CD4-positive, alpha-beta memory T cell (primary cell): ENCODE measurements at regions not wholly inside any gene's neighbourhood (a gene's known extent, or its start where the extent isn't known, plus 50 kb on each side); places are given as distances from the start of the nearest gene placed in this dataset.
"Not testable (repeated sequence)": the region's sequence is repeated elsewhere in the genome, so short reads cannot be mapped to it uniquely, and the experiment has no call there.

Experiments
- CTCF ChIA-PET: fragments of 350-600 bp; sonication (Branson Sonifier 250); formaldehyde crosslinking; loops from one replicate; lab custom pipeline; 2021; ENCODE audit warnings: inconsistent platforms; ENCODE audit not compliant: partially characterized antibody; lab: Charles Lee
- POLR2A ChIA-PET: fragments of 350-600 bp; sonication (Branson Sonifier 250); formaldehyde crosslinking; loops from one replicate; lab custom pipeline; 2021; ENCODE audit not compliant: partially characterized antibody; lab: Charles Lee
- DNase-seq, 5 donors: peaks; one replicate each; pipeline versions ENCODE4 v3.0.0 to v3.0.0-alpha.2; 2020 to 2022; ENCODE audit warnings: mixed read lengths in 1 of 5
- H3K27ac ChIP-seq: one replicate; pipeline ENCODE4 v1.7.0; 2013; ENCODE audit warnings: low read depth, low read length
- H3K27me3 ChIP-seq: 2 replicates; pipeline ENCODE4 v1.7.0; 2013; ENCODE audit warnings: mild to moderate bottlenecking, low read length, moderate library complexity; ENCODE audit not compliant: insufficient read depth
- H3K36me3 ChIP-seq: 2 replicates; pipeline ENCODE4 v1.7.0; 2013; ENCODE audit warnings: mild to moderate bottlenecking, low read length, moderate library complexity; ENCODE audit not compliant: insufficient read depth
- H3K4me1 ChIP-seq: 2 replicates; pipeline ENCODE4 v1.7.0; 2013; ENCODE audit warnings: mild to moderate bottlenecking, low read length, moderate library complexity; ENCODE audit not compliant: insufficient read depth
- H3K4me3 ChIP-seq, 2 donors: one replicate each; pipeline ENCODE4 v1.7.0; 2013; ENCODE audit warnings: low read length in 2 of 2, mild to moderate bottlenecking in 1 of 2
- H3K9me3 ChIP-seq, 2 donors: one replicate each; pipeline ENCODE4 v1.7.0; 2013; ENCODE audit warnings: low read length in 2 of 2, control low read depth in 1 of 2; ENCODE audit not compliant: control insufficient read depth in 1 of 2
- H3K27ac Mint-ChIP-seq, 7 donors: one replicate each; pipeline ENCODE4 v1.8.0; 2020 to 2021; ENCODE audit warnings: mixed read lengths in 7 of 7, mild to moderate bottlenecking in 6 of 7, inconsistent platforms in 3 of 7, moderate library complexity in 3 of 7
- H3K27me3 Mint-ChIP-seq, 2 donors: one replicate each; pipeline ENCODE4 v1.8.0; 2020 to 2021; ENCODE audit warnings: mixed read lengths in 2 of 2
- H3K36me3 Mint-ChIP-seq, 2 donors: one replicate each; pipeline ENCODE4 v1.8.0; 2020 to 2021; ENCODE audit warnings: mixed read lengths in 2 of 2, inconsistent platforms in 1 of 2, mild to moderate bottlenecking in 1 of 2
- H3K4me1 Mint-ChIP-seq, 4 donors: one replicate each; pipeline ENCODE4 v1.8.0; 2020 to 2021; ENCODE audit warnings: mixed read lengths in 4 of 4, mild to moderate bottlenecking in 1 of 4
- H3K4me3 Mint-ChIP-seq, 8 donors: one replicate each; pipeline ENCODE4 v1.8.0; 2020 to 2021; ENCODE audit warnings: mixed read lengths in 8 of 8, mild to moderate bottlenecking in 7 of 8, moderate library complexity in 6 of 8, inconsistent platforms in 3 of 8
- H3K9me3 Mint-ChIP-seq, 8 donors: one replicate each; pipeline ENCODE4 v1.8.0; 2020 to 2021; ENCODE audit warnings: mixed read lengths in 8 of 8, mild to moderate bottlenecking in 5 of 8, inconsistent platforms in 3 of 8, moderate library complexity in 1 of 8
- intact Hi-C: fragments of 100-400 bp; cut with micrococcal nuclease; formaldehyde crosslinking; loops from one replicate; pipeline ENCODE4 v1.15.1; 2023

DNA sequence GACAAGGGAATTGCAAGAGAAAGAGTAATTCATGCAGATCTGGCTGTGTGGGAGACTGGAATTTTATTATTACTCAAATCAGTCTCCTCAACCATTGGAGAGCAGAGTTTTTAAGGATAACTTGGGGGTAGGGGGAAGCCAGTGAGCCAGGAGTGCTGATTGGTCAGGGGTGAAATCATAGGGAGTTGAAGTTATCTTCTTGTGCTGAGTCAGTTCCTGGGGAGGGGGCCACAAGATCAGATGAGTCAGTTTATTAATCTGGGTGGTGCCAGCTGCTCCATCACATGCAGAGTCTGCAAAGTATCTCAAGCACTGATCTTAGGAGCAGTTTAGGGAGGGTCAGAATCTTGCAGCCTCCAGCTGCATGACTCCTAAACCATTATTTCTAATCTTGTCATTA, 191.8 kb upstream of the IGF1 start:
- H3K4me1 ChIP-seq, H3K4me3 ChIP-seq, H3K4me1 Mint-ChIP-seq, H3K9me3 ChIP-seq, CTCF ChIA-PET, H3K27ac Mint-ChIP-seq, H3K27me3 Mint-ChIP-seq, H3K27ac ChIP-seq, H3K27me3 ChIP-seq, H3K36me3 ChIP-seq, intact Hi-C loops, H3K36me3 Mint-ChIP-seq, DNase-seq, H3K4me3 Mint-ChIP-seq, POLR2A ChIA-PET: not testable (repeated sequence)
- H3K9me3 Mint-ChIP-seq: peaks cover 3 to 20% (median 10%) of the 10 kb centered on the region in 8 donors

DNA sequence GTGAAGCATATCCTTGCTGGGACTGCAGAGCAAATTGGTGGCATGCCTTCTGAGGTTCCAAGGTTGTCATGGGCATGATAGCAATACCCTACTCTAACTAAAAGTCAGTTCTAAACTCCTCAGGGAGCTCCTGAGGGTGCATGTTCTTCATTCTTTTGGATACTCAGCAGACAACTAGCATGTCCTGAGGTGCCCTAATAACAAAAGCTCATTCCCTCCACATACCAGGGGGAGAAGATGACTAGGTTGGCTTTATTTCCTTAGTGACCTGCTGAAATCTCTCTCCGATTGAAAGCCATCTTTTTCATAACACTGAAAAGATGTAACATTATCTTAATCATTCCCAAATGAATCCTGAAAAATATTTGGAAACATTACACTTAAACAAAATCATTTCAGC, 188.7 kb upstream of the IGF1 start:
- H3K27me3 ChIP-seq: no peaks in the 10 kb centered on the region
- intact Hi-C loops: no loop called here
- Mint-ChIP-seq H3K27ac (no peak overlapping the region), H3K9me3 (peaks cover 0 to 18% (median 8%) of the 10 kb centered on the region in 8 donors), H3K4me3 (no peak overlapping the region), H3K4me1 (no peaks in the 10 kb centered on the region), H3K36me3 (no peaks in the 10 kb centered on the region), H3K27me3 (no peaks in the 10 kb centered on the region)
- no peaks in the 10 kb centered on the region for H3K4me1 ChIP-seq
- DNase-seq: no peak
- ChIA-PET POLR2A (no interaction called here), CTCF (no interaction called here)
- no peaks in the 10 kb centered on the region for H3K9me3 ChIP-seq
- H3K36me3 ChIP-seq: no peaks in the 10 kb centered on the region
- no peak overlapping the region for H3K4me3 ChIP-seq
- no peak overlapping the region for H3K27ac ChIP-seq

DNA sequence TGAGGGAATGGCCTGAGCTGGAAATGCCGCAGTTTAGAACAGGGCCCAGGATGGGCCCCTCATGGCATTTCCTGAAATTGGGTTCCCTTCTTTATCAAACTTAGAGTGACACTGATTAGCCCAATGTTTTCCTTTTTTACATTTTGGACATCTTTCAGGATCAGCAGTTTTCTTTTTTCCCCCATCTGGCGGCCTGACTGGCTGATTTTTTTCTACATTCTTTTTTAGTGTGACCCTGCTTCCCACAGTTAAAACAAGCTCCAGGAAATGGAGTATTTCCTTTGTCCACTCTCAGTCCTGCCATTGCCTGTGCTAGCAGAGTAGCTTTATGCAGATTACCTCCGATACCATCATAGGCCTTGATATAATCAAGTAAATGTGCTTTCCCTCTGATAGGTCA, 185.8 kb upstream of the IGF1 start:
- H3K36me3 Mint-ChIP-seq, CTCF ChIA-PET, H3K4me1 Mint-ChIP-seq, intact Hi-C loops, DNase-seq, H3K27ac Mint-ChIP-seq, H3K4me3 Mint-ChIP-seq, H3K36me3 ChIP-seq, POLR2A ChIA-PET, H3K9me3 ChIP-seq, H3K9me3 Mint-ChIP-seq, H3K4me3 ChIP-seq, H3K27ac ChIP-seq, H3K4me1 ChIP-seq, H3K27me3 Mint-ChIP-seq, H3K27me3 ChIP-seq: not testable (repeated sequence)

GRCh38 chr12:102659200-102659911, 179.0 kb upstream of the IGF1 start:
- Histone ChIP-seq H3K27ac (no peak overlapping the region), H3K4me3 (no peak overlapping the region), H3K36me3 (no peaks in the 10 kb centered on the region), H3K27me3 (no peaks in the 10 kb centered on the region), H3K9me3 (no peaks in the 10 kb centered on the region), H3K4me1 (no peaks in the 10 kb centered on the region)
- H3K27me3 Mint-ChIP-seq: peaks cover 0 to 6% of the 10 kb centered on the region in 2 donors
- intact Hi-C loops: no loop called here
- DNase-seq: no peak
- no peaks in the 10 kb centered on the region for H3K36me3 Mint-ChIP-seq
- no peaks in the 10 kb centered on the region for H3K4me1 Mint-ChIP-seq
- CTCF ChIA-PET: no interaction called here
- no peak overlapping the region for H3K27ac Mint-ChIP-seq
- no peak overlapping the region for H3K4me3 Mint-ChIP-seq
- peaks cover 0 to 21% (median 10%) of the 10 kb centered on the region in 8 donors for H3K9me3 Mint-ChIP-seq
- POLR2A ChIA-PET: no interaction called here

- DNase-seq: no peak
- no peak overlapping the region for H3K27ac ChIP-seq
- ChIA-PET CTCF (no interaction called here), POLR2A (no interaction called here)
- intact Hi-C loops: no loop called here
- H3K9me3 Mint-ChIP-seq: peaks cover 0 to 13% (median 3%) of the 10 kb centered on the region in 8 donors
- no peaks in the 10 kb centered on the region for H3K36me3 Mint-ChIP-seq
- H3K36me3 ChIP-seq: no peaks in the 10 kb centered on the region
- no peak overlapping the region for H3K4me3 Mint-ChIP-seq
- H3K4me1 ChIP-seq: no peaks in the 10 kb centered on the region
- H3K27me3 ChIP-seq: no peaks in the 10 kb centered on the region
- H3K27ac Mint-ChIP-seq: no peak overlapping the region
- H3K27me3 Mint-ChIP-seq: peaks cover 0 to 3% of the 10 kb centered on the region in 2 donors
- H3K4me3 ChIP-seq: no peak overlapping the region
- no peaks in the 10 kb centered on the region for H3K4me1 Mint-ChIP-seq
- no peaks in the 10 kb centered on the region for H3K9me3 ChIP-seq
These were observed 173.0 kb upstream of the IGF1 start for GRCh38 chr12:102653406-102653805.

DNA sequence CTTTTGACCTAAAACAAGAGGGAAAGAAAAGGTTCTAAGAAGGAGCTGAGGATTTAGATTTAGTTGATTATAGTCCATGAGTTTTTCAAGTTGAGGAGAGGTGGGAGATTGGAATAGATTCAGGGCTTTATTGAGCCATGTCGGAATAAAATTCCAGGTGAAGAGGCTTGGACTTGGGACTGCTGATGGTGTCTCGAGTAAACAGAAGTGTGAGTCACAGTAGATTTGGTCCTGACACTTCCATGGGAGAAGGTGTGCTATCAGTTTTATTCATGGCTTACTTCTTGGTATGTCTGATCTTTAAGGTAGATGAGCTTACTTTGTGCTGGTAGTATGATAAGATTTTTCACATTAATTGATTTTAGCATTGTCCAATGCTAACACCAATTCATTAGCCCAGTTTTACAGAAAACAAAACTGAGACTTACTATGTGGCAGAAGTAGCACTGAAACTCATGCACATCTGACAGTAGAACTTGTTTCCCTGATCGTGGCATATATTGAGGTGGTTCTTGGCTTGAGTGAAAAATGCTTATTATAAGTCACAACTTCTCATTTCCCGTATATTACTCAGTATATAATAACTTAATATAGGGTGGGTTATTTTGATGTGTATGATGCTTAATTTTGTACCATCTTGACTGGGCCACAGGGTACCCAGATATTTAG, 172.4 kb upstream of the IGF1 start:
- CTCF ChIA-PET: no interaction called here
- H3K4me3 Mint-ChIP-seq: no peak overlapping the region
- no peaks in the 10 kb centered on the region for H3K27me3 ChIP-seq
- H3K4me1 ChIP-seq: no peaks in the 10 kb centered on the region
- no peaks in the 10 kb centered on the region for H3K9me3 ChIP-seq
- peaks cover 0 to 1% of the 10 kb centered on the region in 2 donors for H3K27me3 Mint-ChIP-seq
- H3K36me3 Mint-ChIP-seq: no peaks in the 10 kb centered on the region
- POLR2A ChIA-PET: no interaction called here
- no peak overlapping the region for H3K4me3 ChIP-seq
- no peak overlapping the region for H3K27ac ChIP-seq
- peaks cover 0 to 7% (median 0%) of the 10 kb centered on the region in 8 donors for H3K9me3 Mint-ChIP-seq
- H3K36me3 ChIP-seq: no peaks in the 10 kb centered on the region
- DNase-seq: no peak
- intact Hi-C loops: no loop called here
- no peak overlapping the region for H3K27ac Mint-ChIP-seq
- H3K4me1 Mint-ChIP-seq: no peaks in the 10 kb centered on the region

DNA sequence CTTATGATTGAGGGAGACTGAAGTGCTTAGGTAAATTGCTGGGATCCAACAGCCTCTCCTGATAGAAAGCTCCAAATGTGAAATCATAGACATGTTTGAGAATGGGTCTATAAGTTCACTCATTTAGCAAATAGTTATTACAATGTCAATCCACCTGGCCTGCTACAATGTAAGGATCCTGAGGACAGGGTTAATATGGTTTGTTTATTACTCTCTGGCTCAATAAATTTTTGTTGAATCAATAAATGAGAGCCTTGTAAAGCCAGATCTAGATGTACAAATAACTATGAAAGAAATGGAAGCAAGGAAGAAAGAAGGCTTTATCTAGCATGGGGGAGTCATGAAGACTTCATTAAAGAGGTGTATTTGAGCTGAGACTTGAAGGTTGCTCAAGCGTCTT, 165.6 kb upstream of the IGF1 start:
- Mint-ChIP-seq H3K9me3 (peaks cover 0 to 12% (median 2%) of the 10 kb centered on the region in 8 donors), H3K36me3 (no peaks in the 10 kb centered on the region), H3K27me3 (no peaks in the 10 kb centered on the region), H3K27ac (no peak overlapping the region), H3K4me1 (no peaks in the 10 kb centered on the region), H3K4me3 (no peak overlapping the region)
- Histone ChIP-seq H3K4me3 (no peak overlapping the region), H3K27ac (no peak overlapping the region), H3K4me1 (no peaks in the 10 kb centered on the region), H3K36me3 (no peaks in the 10 kb centered on the region), H3K27me3 (no peaks in the 10 kb centered on the region), H3K9me3 (no peaks in the 10 kb centered on the region)
- ChIA-PET POLR2A (no interaction called here), CTCF (no interaction called here)
- intact Hi-C loops: no loop called here
- DNase-seq: no peak
